Heart right ventricle (tissue), 16 donors: ENCODE measurements at regions not wholly inside any gene's neighbourhood (a gene's known extent, or its start where the extent isn't known, plus 50 kb on each side); places are given as distances from the start of the nearest gene placed in this dataset.

Experiments
- ATAC-seq, 8 donors: fragments of 200-7000 bp; cut with Tn5 transposase; one replicate each; pipeline ENCODE4 v1.9.1; 2020; ENCODE audit warnings: mild to moderate bottlenecking in 8 of 8, moderate library complexity in 8 of 8, moderate number of reproducible peaks in 1 of 8
- DNase-seq, 2 donors: peaks; one replicate each; pipeline ENCODE4 v3.0.0-alpha.2; 2020
- H3K27ac ChIP-seq, 10 donors: fragments of 200-600 bp; sonication (generic) in 2 of 10; one replicate each; pipeline versions ENCODE4 v1.5.0 to v1.8.0; 2020 to 2022; ENCODE audit warnings: mild to moderate bottlenecking in 3 of 10
- H3K27me3 ChIP-seq, 7 donors: fragments of 200-600 bp; one replicate each; pipeline ENCODE4 v1.8.0; 2021 to 2022; ENCODE audit warnings: mild to moderate bottlenecking in 2 of 7
- H3K36me3 ChIP-seq, 9 donors: fragments of 200-600 bp; sonication (generic) in 1 of 9; one replicate each; pipeline versions ENCODE4 v1.5.0 to v1.8.0; 2020 to 2022; ENCODE audit warnings: mild to moderate bottlenecking in 2 of 9
- H3K4me1 ChIP-seq, 9 donors: fragments of 200-600 bp; sonication (generic) in 1 of 9; one replicate each; pipeline versions ENCODE4 v1.5.0 to v1.8.0; 2020 to 2022; ENCODE audit warnings: mild to moderate bottlenecking in 4 of 9
- H3K4me3 ChIP-seq, 10 donors: fragments of 200-600 bp; sonication (generic) in 2 of 10; one replicate each; pipeline versions ENCODE4 v1.5.0 to v1.8.0; 2020 to 2022; ENCODE audit warnings: mild to moderate bottlenecking in 7 of 10, moderate library complexity in 2 of 10
- H3K9me3 ChIP-seq, 11 donors: fragments of 200-600 bp in 10 of 11; sonication (generic) in 2 of 11; one replicate each; pipeline versions ENCODE4 v1.5.0 to v1.8.0; 2013 to 2022; ENCODE audit warnings: mild to moderate bottlenecking in 2 of 11, control low read depth in 1 of 11, moderate library complexity in 1 of 11
- CTCF ChIP-seq, 9 donors: fragments of 200-600 bp; sonication (generic) in 2 of 9; IDR thresholded peaks; one replicate each; pipeline versions ENCODE4 v1.5.0 to v1.8.0; 2021 to 2022; ENCODE audit warnings: antibody characterized with exemption in 9 of 9, mild to moderate bottlenecking in 5 of 9, moderate library complexity in 1 of 9
- WGBS, 2 donors: extraction: QIAGEN DNeasy Blood & Tissue Kit; methylation state at CpG; one replicate each; pipeline ENCODE4 v1.1.7; 2013; ENCODE audit warnings: inconsistent platforms in 1 of 2; 5-methylcytosine and 5-hydroxymethylcytosine counted together
- intact Hi-C, 10 donors: fragments of 100-400 bp; cut with DNase I; formaldehyde crosslinking; loops; one replicate each; pipeline versions ENCODE4 v1.11.1 to v1.14.2; 2022
- donor health status: Arrhythmogenic right ventricular cardiomyopathy.
- donor health status: ischemic (EF 13 %, LVEDD 7.1; RV severe dilation, severe dysfunction).
- donor health status: healthy with polysubstance abuse.
- donor health status: DM: no; HTN: yes; CAD: no.
- donor health status: DM: no; HTN: no; CAD: no.
- donor health status: ischemic (EF 25% LVEDD 6.9; RV normal size, moderate dysfunction).
- donor health status: ischemic (EF 25% LVEDD 5.7; RV mildly dilated, moderate dysfunction).
- donor health status: healthy.
- donor health status: DM: yes; HTN: yes; CAD: no.
- donor health status: Ischemic cardiomyopathy.
- donor health status: ischemic (EF 35%, LVEDD 5.7; RV mildly dilated, moderate dysfunction).
- donor health status: nonischemic (EF 11% LVEDD 7.7; RV severe dilation, severe dysfunction).
- donor health status: DM: yes; HTN: yes; CAD: no.
- donor health status: PGD.
- donor health status: ischemic (EF 29% LVEDD 5.4; RV normal size, mild dysfunction).
- donor health status: nonischemic (EF 23%, LVEDD 6.1; RV moderate dilation, normal function).

GRCh38 chr22:49406879-49407587, 420.6 kb downstream of the BRD1 start:
- ATAC-seq (no peak), DNase-seq (no peak)
- 76 to 78% methylated on average over 19 of the region's 19 CpGs for WGBS, 2 donors
- Histone ChIP-seq H3K27me3 (peaks cover 0 to 60% (median 24%) of the 10 kb centered on the region in 7 donors), H3K36me3 (no peaks in the 10 kb centered on the region), H3K4me1 (no peaks in the 10 kb centered on the region), H3K9me3 (peaks cover 0 to 14% (median 2%) of the 10 kb centered on the region in 11 donors), H3K27ac (no peak overlapping the region), H3K4me3 (no peak overlapping the region)
- intact Hi-C loops, result no loop called here
- no peak for TF ChIP-seq CTCF (IDR thresholded peaks at IDR 0.05)

- intact Hi-C loops, result no loop called here
- no peak for TF ChIP-seq CTCF (IDR thresholded peaks at IDR 0.05)
- Histone ChIP-seq H3K27ac (no peak overlapping the region), H3K9me3 (peaks cover 0 to 14% (median 2%) of the 10 kb centered on the region in 11 donors), H3K27me3 (peaks cover 0 to 59% (median 30%) of the 10 kb centered on the region in 7 donors), H3K36me3 (no peaks in the 10 kb centered on the region), H3K4me3 (no peak overlapping the region), H3K4me1 (no peaks in the 10 kb centered on the region)
- no peak for DNase-seq
- WGBS, 2 donors, result 59 to 61% methylated on average over 14 of the region's 14 CpGs
- no peak for ATAC-seq
Observed at GRCh38 chr22:49406047-49406650, 421.5 kb downstream of the BRD1 start.

GRCh38 chr22:49405590-49405989, 422.1 kb downstream of the BRD1 start:
- 62 to 74% methylated on average over 3 of the region's 3 CpGs for WGBS, 2 donors
- ATAC-seq (no peak), DNase-seq (no peak)
- no peaks in the 10 kb centered on the region for H3K36me3 ChIP-seq
- no peak overlapping the region for H3K27ac ChIP-seq
- intact Hi-C loops, result no loop called here
- H3K9me3 ChIP-seq, result peaks cover 0 to 14% (median 2%) of the 10 kb centered on the region in 11 donors
- TF ChIP-seq CTCF (IDR thresholded peaks at IDR 0.05), result no peak
- peaks cover 0 to 58% (median 28%) of the 10 kb centered on the region in 7 donors for H3K27me3 ChIP-seq
- no peak overlapping the region for H3K4me3 ChIP-seq
- no peaks in the 10 kb centered on the region for H3K4me1 ChIP-seq

- peaks cover 0 to 59% (median 27%) of the 10 kb centered on the region in 7 donors for H3K27me3 ChIP-seq
- no peak for TF ChIP-seq CTCF (IDR thresholded peaks at IDR 0.05)
- H3K27ac ChIP-seq, result no peak overlapping the region
- 37 to 44% methylated on average over 26 to 27 of the region's 27 CpGs for whole genome bisulfite sequencing, 2 donors
- no peak overlapping the region for H3K4me3 ChIP-seq
- no peaks in the 10 kb centered on the region for H3K36me3 ChIP-seq
- intact Hi-C loops, result no loop called here
- no peaks in the 10 kb centered on the region for H3K4me1 ChIP-seq
- DNase-seq, result no peak
- no peak for ATAC-seq
- peaks cover 0 to 5% (median 0%) of the 10 kb centered on the region in 11 donors for H3K9me3 ChIP-seq
Observed at GRCh38 chr22:49404576-49405241, 423.0 kb downstream of the BRD1 start.
